Hepatocyte (in vitro differentiated cells): ENCODE measurements at regions not wholly inside any gene's neighbourhood (a gene's known extent, or its start where the extent isn't known, plus 50 kb on each side); places are given as distances from the start of the nearest gene placed in this dataset.

Experiments used
- DNase-seq: peaks from one replicate; pipeline ENCODE4 v3.0.0-alpha.2; 2016; ENCODE audit warnings: low spot score
- H2AFZ ChIP-seq: fragments of 200-600 bp; sonication (generic); 2 replicates; pipeline ENCODE4 v1.6.0; 2016; ENCODE audit warnings: antibody characterized with exemption, mild to moderate bottlenecking
- H3K27ac ChIP-seq: fragments of 200-600 bp; sonication (generic); 2 replicates; pipeline ENCODE4 v1.5.1; 2016; ENCODE audit warnings: mild to moderate bottlenecking
- H3K27me3 ChIP-seq: fragments of 200-600 bp; sonication (generic); 2 replicates; pipeline ENCODE4 v1.6.1; 2016
- H3K36me3 ChIP-seq: fragments of 200-600 bp; sonication (generic); replicated peaks from 2 replicates; pipeline ENCODE4 v1.5.1; 2016; ENCODE audit warnings: low read depth; ENCODE audit not compliant: insufficient read depth
- H3K4me1 ChIP-seq: fragments of 200-600 bp; sonication (generic); 2 replicates; pipeline ENCODE4 v1.5.1; 2016; ENCODE audit warnings: mild to moderate bottlenecking, moderate library complexity; ENCODE audit not compliant: insufficient read depth
- H3K4me2 ChIP-seq: fragments of 200-600 bp; sonication (generic); 2 replicates; pipeline ENCODE4 v1.6.0; 2016
- H3K4me3 ChIP-seq: fragments of 200-600 bp; sonication (generic); 2 replicates; pipeline ENCODE4 v1.5.1; 2016; ENCODE audit warnings: mild to moderate bottlenecking
- H3K79me2 ChIP-seq: fragments of 200-600 bp; sonication (generic); 2 replicates; pipeline ENCODE4 v1.6.0; 2017; ENCODE audit warnings: mild to moderate bottlenecking
- H3K9me2 ChIP-seq: fragments of 200-600 bp; sonication (generic); replicated peaks from 2 replicates; pipeline ENCODE4 v1.6.0; 2017; ENCODE audit warnings: mild to moderate bottlenecking; ENCODE audit not compliant: insufficient read depth
- H3K9me3 ChIP-seq: fragments of 200-600 bp; sonication (generic); 2 replicates; pipeline ENCODE4 v1.5.1; 2016; ENCODE audit warnings: low read depth, mild to moderate bottlenecking
- H4K20me1 ChIP-seq: fragments of 200-600 bp; sonication (generic); 2 replicates; pipeline ENCODE4 v1.6.0; 2016; ENCODE audit warnings: mild to moderate bottlenecking; ENCODE audit not compliant: insufficient read depth, poor library complexity, severe bottlenecking
- EZH2 ChIP-seq: fragments of 200-600 bp; sonication (generic); IDR thresholded peaks from 2 replicates; pipeline ENCODE4 v1.6.1; 2016; ENCODE audit warnings: antibody characterized with exemption, mild to moderate bottlenecking, borderline replicate concordance
- EZH2phosphoT487 ChIP-seq: fragments of 200-600 bp; sonication (generic); IDR thresholded peaks from one replicate; pipeline ENCODE4 v1.6.1; 2018; ENCODE audit warnings: antibody characterized with exemption, mild to moderate bottlenecking, low read depth, moderate library complexity; ENCODE audit not compliant: unreplicated experiment, severe bottlenecking
- WGBS: methylation state at CpG from one replicate; pipeline ENCODE4 v1.1.6; 2016; ENCODE audit warnings: low lambda C conversion rate; ENCODE audit errors: missing lambda C conversion rate; 5-methylcytosine and 5-hydroxymethylcytosine counted together
- TF ChIP-seq, protein P1 (sequence below): fragments of 200-600 bp; sonication (generic); IDR thresholded peaks from 2 replicates; pipeline ENCODE4 v1.5.1; 2016; ENCODE audit warnings: antibody characterized with exemption, mild to moderate bottlenecking; ENCODE audit not compliant: poor library complexity

DNA sequence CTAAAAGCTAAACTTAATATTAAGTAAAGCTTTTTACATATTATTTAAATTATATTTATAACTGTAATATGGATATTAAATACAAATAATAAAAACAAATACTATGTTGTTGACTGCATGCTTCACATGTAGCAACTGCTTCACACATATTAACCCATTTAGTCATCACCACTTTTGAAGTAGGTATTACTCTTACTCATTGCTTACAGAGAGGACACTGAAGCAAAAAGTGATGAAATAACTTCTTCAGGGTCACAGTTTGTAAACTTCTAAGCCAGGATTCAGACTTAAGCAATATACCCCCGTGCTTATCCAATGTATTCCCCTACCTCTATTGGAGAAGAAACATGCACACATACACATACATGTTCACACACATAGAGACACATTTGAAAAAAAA, 166.6 kb downstream of the DKK2 start:
- H3K27ac ChIP-seq, result no peak overlapping the region
- no peak overlapping the region for H3K4me2 ChIP-seq
- no peak for DNase-seq
- no peaks in the 10 kb centered on the region for H4K20me1 ChIP-seq
- H3K79me2 ChIP-seq, result no peaks in the 10 kb centered on the region
- no peaks in the 10 kb centered on the region for H3K36me3 ChIP-seq
- 74% methylated on average over 1 of the region's 1 CpG for WGBS
- no peaks in the 10 kb centered on the region for H3K27me3 ChIP-seq
- TF ChIP-seq EZH2 (no peak), EZH2phosphoT487 (no peak)
- TF ChIP-seq, protein P1, sequence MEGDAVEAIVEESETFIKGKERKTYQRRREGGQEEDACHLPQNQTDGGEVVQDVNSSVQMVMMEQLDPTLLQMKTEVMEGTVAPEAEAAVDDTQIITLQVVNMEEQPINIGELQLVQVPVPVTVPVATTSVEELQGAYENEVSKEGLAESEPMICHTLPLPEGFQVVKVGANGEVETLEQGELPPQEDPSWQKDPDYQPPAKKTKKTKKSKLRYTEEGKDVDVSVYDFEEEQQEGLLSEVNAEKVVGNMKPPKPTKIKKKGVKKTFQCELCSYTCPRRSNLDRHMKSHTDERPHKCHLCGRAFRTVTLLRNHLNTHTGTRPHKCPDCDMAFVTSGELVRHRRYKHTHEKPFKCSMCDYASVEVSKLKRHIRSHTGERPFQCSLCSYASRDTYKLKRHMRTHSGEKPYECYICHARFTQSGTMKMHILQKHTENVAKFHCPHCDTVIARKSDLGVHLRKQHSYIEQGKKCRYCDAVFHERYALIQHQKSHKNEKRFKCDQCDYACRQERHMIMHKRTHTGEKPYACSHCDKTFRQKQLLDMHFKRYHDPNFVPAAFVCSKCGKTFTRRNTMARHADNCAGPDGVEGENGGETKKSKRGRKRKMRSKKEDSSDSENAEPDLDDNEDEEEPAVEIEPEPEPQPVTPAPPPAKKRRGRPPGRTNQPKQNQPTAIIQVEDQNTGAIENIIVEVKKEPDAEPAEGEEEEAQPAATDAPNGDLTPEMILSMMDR, result no peak
- no peak overlapping the region for H2AFZ ChIP-seq
- no peaks in the 10 kb centered on the region for H3K9me2 ChIP-seq
- no peaks in the 10 kb centered on the region for H3K9me3 ChIP-seq
- no peak overlapping the region for H3K4me3 ChIP-seq
- H3K4me1 ChIP-seq, result no peaks in the 10 kb centered on the region

DNA sequence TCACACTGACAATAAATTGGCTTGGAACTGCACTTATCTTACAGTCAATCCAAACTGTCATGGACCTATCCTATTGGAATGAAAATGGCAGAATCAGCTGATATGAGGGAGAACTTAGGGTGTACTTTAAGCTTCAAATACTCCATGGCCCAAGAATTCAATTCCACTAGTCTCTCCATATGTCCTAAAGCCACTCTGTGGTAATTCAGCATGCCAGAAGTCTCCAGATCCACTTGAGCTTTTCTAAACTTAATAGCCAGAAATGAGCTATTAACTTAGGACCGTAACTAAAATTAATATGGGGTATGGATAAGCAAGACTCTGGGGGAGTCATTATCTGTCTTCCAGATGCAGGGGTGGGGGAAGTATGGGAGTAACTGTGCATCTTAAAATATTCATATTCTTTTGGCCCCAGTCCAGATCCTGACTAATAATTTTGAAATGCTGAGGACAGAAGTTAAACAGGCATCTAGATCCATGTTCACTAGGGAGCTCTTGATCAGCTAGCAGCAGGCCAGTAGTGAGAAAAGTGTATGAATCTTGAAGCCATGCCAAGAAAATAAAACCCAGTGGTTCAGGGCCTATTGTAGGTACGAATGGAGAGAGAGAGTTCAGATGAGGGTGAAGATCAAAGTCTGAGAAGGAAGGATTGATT, 167.6 kb downstream of the DKK2 start:
- no peak overlapping the region for H2AFZ ChIP-seq
- WGBS, result 34% methylated on average over 2 of the region's 2 CpGs
- no peaks in the 10 kb centered on the region for H3K4me1 ChIP-seq
- H3K9me2 ChIP-seq, result no peaks in the 10 kb centered on the region
- no peaks in the 10 kb centered on the region for H3K36me3 ChIP-seq
- no peak for DNase-seq
- TF ChIP-seq, protein P1, result no peak
- TF ChIP-seq EZH2 (no peak), EZH2phosphoT487 (no peak)
- H3K27me3 ChIP-seq, result no peaks in the 10 kb centered on the region
- H3K4me3 ChIP-seq, result no peak overlapping the region
- H3K4me2 ChIP-seq, result no peak overlapping the region
- H4K20me1 ChIP-seq, result no peaks in the 10 kb centered on the region
- H3K9me3 ChIP-seq, result no peaks in the 10 kb centered on the region
- H3K79me2 ChIP-seq, result no peaks in the 10 kb centered on the region
- H3K27ac ChIP-seq, result no peak overlapping the region

- TF ChIP-seq, protein P1, result no peak
- TF ChIP-seq EZH2phosphoT487, result no peak
- no peak for TF ChIP-seq EZH2
- Histone ChIP-seq H3K36me3 (no peaks in the 10 kb centered on the region), H4K20me1 (no peaks in the 10 kb centered on the region), H3K27me3 (no peaks in the 10 kb centered on the region), H3K9me3 (no peaks in the 10 kb centered on the region), H3K4me2 (no peak overlapping the region), H3K4me3 (no peak overlapping the region), H3K79me2 (no peaks in the 10 kb centered on the region), H2AFZ (no peak overlapping the region), H3K9me2 (no peaks in the 10 kb centered on the region), H3K27ac (no peak overlapping the region), H3K4me1 (no peaks in the 10 kb centered on the region)
- no peak for DNase-seq
Measured at GRCh38 chr4:106864231-106864630, 171.9 kb downstream of the DKK2 start.
